ENCODE measurements at regions not wholly inside any gene's neighbourhood (a gene's known extent, or its start where the extent isn't known, plus 50 kb on each side); places are given as distances from the start of the nearest gene placed in this dataset.
A peak's percentile ranks its signal among the peaks of the same experiment; 100 is the strongest.

DNA sequence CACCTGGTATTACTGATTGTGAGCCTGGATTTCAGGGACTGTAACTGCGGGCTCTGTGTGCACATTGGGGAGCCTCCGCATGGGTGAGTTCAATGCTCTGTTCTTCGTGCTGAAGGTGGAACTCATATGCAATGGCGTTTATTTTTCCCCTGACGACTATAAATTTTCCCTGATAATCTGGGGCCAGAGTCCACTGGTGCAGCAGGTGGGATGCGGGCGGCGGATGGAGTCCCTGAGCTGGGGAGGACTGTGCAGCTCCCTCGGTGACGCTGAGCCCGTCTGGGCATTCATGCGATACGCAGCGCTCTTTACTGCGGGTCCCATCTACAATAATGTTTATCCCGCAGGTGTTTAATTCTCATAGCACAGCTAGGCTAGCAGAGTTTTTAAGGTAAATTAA is 181.6 kb upstream of the ALKAL2 start:
- ChIA-PET POLR2A (no interaction called here), CTCF (no interaction called here)
- TF ChIP-seq, protein P1, sequence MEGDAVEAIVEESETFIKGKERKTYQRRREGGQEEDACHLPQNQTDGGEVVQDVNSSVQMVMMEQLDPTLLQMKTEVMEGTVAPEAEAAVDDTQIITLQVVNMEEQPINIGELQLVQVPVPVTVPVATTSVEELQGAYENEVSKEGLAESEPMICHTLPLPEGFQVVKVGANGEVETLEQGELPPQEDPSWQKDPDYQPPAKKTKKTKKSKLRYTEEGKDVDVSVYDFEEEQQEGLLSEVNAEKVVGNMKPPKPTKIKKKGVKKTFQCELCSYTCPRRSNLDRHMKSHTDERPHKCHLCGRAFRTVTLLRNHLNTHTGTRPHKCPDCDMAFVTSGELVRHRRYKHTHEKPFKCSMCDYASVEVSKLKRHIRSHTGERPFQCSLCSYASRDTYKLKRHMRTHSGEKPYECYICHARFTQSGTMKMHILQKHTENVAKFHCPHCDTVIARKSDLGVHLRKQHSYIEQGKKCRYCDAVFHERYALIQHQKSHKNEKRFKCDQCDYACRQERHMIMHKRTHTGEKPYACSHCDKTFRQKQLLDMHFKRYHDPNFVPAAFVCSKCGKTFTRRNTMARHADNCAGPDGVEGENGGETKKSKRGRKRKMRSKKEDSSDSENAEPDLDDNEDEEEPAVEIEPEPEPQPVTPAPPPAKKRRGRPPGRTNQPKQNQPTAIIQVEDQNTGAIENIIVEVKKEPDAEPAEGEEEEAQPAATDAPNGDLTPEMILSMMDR (IDR thresholded peaks at IDR 0.05; ENCODE audit: control extremely low read depth, extremely low read depth, low read depth, missing control alignments): no peak
- DNase-seq (ENCODE audit: extremely low spot score): no peak

DNA sequence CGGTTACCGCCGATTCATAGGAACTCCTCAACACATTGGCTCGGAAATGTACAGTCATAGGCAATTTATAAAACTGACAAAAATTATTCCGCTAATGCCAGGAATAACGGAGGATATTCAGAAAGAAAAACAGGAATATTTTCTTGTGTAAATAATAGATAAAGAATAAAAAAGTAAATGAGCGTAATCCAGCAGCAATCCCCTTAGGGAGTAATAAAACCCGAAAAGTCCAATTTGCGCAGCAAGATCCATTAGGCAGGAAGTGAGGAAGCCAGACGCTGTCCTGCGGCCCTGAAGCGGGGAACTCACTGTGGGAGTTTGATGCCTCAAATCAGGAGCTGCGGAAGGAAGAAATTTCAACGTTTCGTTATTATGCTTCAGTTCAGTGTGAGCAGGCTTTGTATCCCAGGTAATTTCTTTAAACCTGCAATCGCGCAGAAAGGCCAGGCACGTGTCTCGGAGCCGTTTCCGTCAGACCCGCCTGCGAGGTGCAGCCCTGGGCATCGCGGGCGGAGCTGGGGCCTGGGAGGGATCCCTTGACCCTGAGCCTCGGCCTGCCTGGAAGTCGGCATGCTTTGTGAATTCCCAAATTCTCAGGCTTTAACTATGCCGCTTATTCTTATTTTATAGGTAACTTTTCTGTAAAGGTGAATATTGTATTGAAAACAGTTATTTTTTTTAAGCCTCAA is 180.9 kb upstream of the ALKAL2 start:
- TF ChIP-seq, protein P1 (IDR thresholded peaks at IDR 0.05; ENCODE audit: control extremely low read depth, extremely low read depth, low read depth, missing control alignments): no peak
- ChIA-PET POLR2A (no interaction called here), CTCF (no interaction called here)
- DNase-seq (ENCODE audit: extremely low spot score): no peak

DNA sequence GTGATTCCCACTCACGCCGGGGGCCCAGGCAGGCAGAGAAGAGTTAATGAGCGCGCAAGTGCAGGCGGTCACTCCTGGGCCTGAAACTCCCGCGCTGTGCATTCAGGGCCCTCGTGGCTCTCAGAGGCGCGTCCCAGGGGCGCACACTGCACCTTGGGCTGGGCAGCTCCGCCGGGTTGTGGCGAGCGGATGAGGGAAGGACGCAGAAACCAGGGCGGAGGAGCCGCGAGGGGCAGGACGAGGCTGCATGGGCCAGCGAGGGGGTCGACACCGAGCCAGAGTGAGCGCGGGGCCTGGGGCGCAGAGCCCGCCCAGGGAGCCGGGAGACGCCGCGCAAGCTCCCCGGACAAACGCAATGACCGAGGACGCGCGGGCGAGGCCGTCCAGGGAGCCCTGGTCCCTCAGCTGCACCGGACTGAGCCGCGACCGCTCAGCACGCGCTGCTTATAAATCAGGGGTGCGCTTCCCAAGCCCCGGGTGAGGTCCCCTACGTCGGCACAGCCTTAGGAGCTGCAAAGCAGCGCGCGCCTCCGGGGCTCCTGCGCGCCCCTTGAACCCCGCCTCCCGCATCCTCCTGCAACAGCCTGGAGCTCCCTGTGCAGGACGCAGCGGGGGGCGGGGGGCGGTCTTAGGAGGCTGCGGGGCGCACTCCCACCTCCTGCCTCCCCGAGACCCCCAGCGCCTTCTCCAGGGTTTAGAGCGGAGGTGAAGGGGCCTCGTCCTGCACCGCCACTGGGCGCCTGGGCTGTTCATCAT is 180.2 kb upstream of the ALKAL2 start:
- CTCF ChIA-PET: no interaction called here
- no peak for DNase-seq (ENCODE audit: extremely low spot score)
- TF ChIP-seq, protein P1 (IDR thresholded peaks at IDR 0.05; ENCODE audit: control extremely low read depth, extremely low read depth, low read depth, missing control alignments): no peak
- POLR2A ChIA-PET: no interaction called here

DNA sequence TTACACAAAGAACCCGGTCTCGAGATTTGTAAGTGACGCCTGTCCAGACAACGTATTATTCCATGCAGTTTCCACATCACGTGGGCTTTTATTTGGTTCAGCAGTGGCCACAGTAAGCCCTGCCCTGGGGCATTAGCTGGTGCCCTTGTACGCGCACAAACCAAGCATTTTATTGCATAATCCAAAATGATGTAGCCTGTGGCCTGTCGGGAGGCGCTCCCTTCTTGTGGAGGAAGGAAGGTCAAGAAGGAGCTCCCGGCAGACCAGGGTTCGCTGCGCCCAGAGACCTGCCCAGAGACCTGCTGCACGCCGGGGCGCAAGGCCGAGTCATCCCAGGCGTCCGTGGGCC is 179.6 kb upstream of the ALKAL2 start:
- DNase-seq (ENCODE audit: extremely low spot score): no peak
- TF ChIP-seq, protein P1 (IDR thresholded peaks at IDR 0.05; ENCODE audit: control extremely low read depth, extremely low read depth, low read depth, missing control alignments): no peak
- ChIA-PET CTCF (no interaction called here), POLR2A (no interaction called here)

DNA sequence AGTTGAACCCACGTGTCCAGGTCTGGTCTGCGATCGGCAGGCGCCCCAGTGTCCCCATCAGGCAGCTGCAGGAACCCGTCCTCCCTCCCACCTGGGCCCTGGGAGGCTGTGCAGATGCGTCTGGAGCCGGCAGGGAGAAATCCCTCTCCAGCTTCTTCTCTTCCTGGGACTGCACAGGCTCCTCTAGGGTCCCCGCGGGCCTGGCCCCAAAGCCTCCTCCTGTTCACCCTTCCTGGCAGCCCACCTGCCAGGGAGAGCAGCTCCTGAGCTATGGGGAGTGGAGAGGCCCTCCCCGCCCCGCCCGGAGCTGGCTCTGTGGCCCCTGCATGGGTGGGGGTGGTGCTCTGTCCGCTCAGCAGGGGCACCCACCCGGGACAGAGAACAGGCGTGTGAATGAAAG is 179.2 kb upstream of the ALKAL2 start:
- no peak for DNase-seq (ENCODE audit: extremely low spot score)
- ChIA-PET POLR2A (no interaction called here), CTCF (no interaction called here)
- TF ChIP-seq, protein P1 (IDR thresholded peaks at IDR 0.05; ENCODE audit: control extremely low read depth, extremely low read depth, low read depth, missing control alignments): no peak

DNA sequence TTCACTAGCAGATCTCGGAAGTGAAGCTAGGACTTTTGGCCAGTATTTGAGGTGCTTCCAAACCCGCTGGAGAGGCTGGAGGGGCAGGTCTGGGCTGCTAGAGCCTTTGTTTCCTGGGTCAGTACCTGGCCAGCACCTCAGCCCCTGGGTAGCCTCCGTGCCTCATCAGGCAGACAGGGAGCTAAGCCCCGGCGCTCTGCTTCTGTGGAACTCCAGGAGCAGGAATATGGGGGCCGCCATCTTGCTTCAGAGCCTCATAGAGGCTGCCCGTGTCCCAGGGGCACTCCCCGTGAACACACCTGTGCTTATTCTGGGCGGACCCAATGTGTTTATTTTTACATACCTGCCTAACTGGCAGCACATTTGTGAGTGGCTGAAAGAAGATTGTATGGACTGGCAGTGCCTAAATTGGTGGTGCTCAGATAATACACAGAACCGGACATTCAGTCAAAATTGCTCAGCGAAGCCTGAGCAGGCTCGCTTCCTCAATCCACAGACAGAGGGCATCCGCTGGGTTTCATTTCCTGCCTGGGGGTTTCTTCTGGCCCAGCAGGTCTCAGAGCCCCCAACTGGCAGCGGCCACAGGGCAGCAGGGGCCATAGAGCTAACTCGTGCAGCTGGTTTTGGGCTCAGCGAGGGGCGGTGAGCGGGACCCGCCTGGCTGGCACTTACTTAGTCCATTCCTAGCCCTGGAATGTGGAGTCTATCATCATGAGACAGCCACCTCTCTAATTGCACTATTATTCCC is 176.8 kb upstream of the ALKAL2 start:
- ChIA-PET CTCF (interaction anchor here (1.2 kb wide), 1 partner anchor 27 kb away, joined by 3 read pairs; no protein-coding TSS in a partner anchor), POLR2A (no interaction called here)
- TF ChIP-seq, protein P1 (IDR thresholded peaks at IDR 0.05; ENCODE audit: control extremely low read depth, extremely low read depth, low read depth, missing control alignments): no peak
- DNase-seq (ENCODE audit: extremely low spot score): peak; percentile 44
